Neutrophil (primary cell): ENCODE measurements at regions not wholly inside any gene's neighbourhood (a gene's known extent, or its start where the extent isn't known, plus 50 kb on each side); places are given as distances from the start of the nearest gene placed in this dataset.
"Not testable (repeated sequence)": the region's sequence is repeated elsewhere in the genome, so short reads cannot be mapped to it uniquely, and the experiment has no call there.

Experiments used
- H3K27ac ChIP-seq: fragments of 200-600 bp; sonication (generic); 2 replicates; pipeline ENCODE4 v1.5.1; 2016; ENCODE audit warnings: mild to moderate bottlenecking, moderate library complexity
- H3K27me3 ChIP-seq: fragments of 200-600 bp; sonication (generic); 2 replicates; pipeline ENCODE4 v1.6.0; 2016; ENCODE audit warnings: mild to moderate bottlenecking
- H3K36me3 ChIP-seq: fragments of 200-600 bp; sonication (generic); 2 replicates; pipeline ENCODE4 v1.5.1; 2017
- H3K4me1 ChIP-seq, 2 experiments: fragments of 200-600 bp in 1 of 2; sonication (generic) in 1 of 2; 1 replicate in 1 of 2; 2 replicates in 1 of 2; pipeline versions ENCODE4 v1.5.1 to v1.6.1; 2013 to 2016; ENCODE audit warnings: low read depth in 1 of 2, low read length in 1 of 2, mild to moderate bottlenecking in 1 of 2, moderate library complexity in 1 of 2; ENCODE audit not compliant: control insufficient read depth in 1 of 2, insufficient read depth in 1 of 2
- H3K4me3 ChIP-seq, 2 experiments: fragments of 200-600 bp in 1 of 2; sonication (generic) in 1 of 2; 1 replicate in 1 of 2; 2 replicates in 1 of 2; pipeline ENCODE4 v1.5.1; 2013 to 2016; ENCODE audit warnings: low read depth in 1 of 2, low read length in 1 of 2, mild to moderate bottlenecking in 1 of 2, moderate library complexity in 1 of 2
- H3K9me3 ChIP-seq: fragments of 200-600 bp; sonication (generic); 2 replicates; pipeline ENCODE4 v1.5.1; 2016

- not testable (repeated sequence) for H3K4me3 ChIP-seq, H3K27me3 ChIP-seq, H3K4me1 ChIP-seq, H3K27ac ChIP-seq, H3K9me3 ChIP-seq, H3K36me3 ChIP-seq
Observed at GRCh38 chr10:38448614-38449355, 354.6 kb downstream of the ZNF37A start.

- not testable (repeated sequence) for H3K4me3 ChIP-seq, H3K27ac ChIP-seq, H3K27me3 ChIP-seq, H3K4me1 ChIP-seq, H3K9me3 ChIP-seq, H3K36me3 ChIP-seq
Observed at GRCh38 chr10:38449618-38450017, 355.5 kb downstream of the ZNF37A start.

GRCh38 chr10:38450372-38451057 is 356.4 kb downstream of the ZNF37A start:
- H3K9me3 ChIP-seq, H3K4me1 ChIP-seq, H3K27ac ChIP-seq, H3K4me3 ChIP-seq, H3K27me3 ChIP-seq, H3K36me3 ChIP-seq: not testable (repeated sequence)

- not testable (repeated sequence) for H3K4me1 ChIP-seq, H3K36me3 ChIP-seq, H3K27me3 ChIP-seq, H3K9me3 ChIP-seq, H3K4me3 ChIP-seq, H3K27ac ChIP-seq
Observed at GRCh38 chr10:38451306-38451967, 357.3 kb downstream of the ZNF37A start.
